GM19043 (cell line): ENCODE measurements at regions not wholly inside any gene's neighbourhood (a gene's known extent, or its start where the extent isn't known, plus 50 kb on each side); places are given as distances from the start of the nearest gene placed in this dataset.
"Not testable (repeated sequence)": the region's sequence is repeated elsewhere in the genome, so short reads cannot be mapped to it uniquely, and the experiment has no call there.

ENCODE experiments used
- ATAC-seq: cut with Tn5 transposase; IDR thresholded peaks from one replicate; pipeline ENCODE4 v1.9.1; 2021; ENCODE audit warnings: low read depth; ENCODE audit not compliant: unreplicated experiment

GRCh38 chr3:67145738-67146137, 147.6 kb downstream of the KBTBD8 start:
- no peak for ATAC-seq

- no peak for ATAC-seq
Observed at GRCh38 chr3:67154429-67154828, 156.3 kb downstream of the KBTBD8 start.

GRCh38 chr3:67167481-67167880, 169.4 kb downstream of the KBTBD8 start:
- ATAC-seq = no peak

- ATAC-seq = no peak
Observed at GRCh38 chr3:67171841-67172240, 173.7 kb downstream of the KBTBD8 start.

GRCh38 chr3:67173130-67173529, 175.0 kb downstream of the KBTBD8 start:
- ATAC-seq = not testable (repeated sequence)

GRCh38 chr3:67176396-67176795, 178.3 kb downstream of the KBTBD8 start:
- no peak for ATAC-seq

GRCh38 chr3:67192466-67192865, 194.4 kb downstream of the KBTBD8 start:
- no peak for ATAC-seq

- ATAC-seq = no peak
Observed at GRCh38 chr3:67196677-67197076, 198.6 kb downstream of the KBTBD8 start.

- no peak for ATAC-seq
Observed at GRCh38 chr3:67198374-67198773, 200.3 kb downstream of the KBTBD8 start.

- no peak for ATAC-seq
Observed at GRCh38 chr3:67200618-67201017, 202.5 kb downstream of the KBTBD8 start.

- no peak for ATAC-seq
Observed at GRCh38 chr3:67201026-67201425, 202.9 kb downstream of the KBTBD8 start.

- no peak for ATAC-seq
Observed at GRCh38 chr3:67202053-67202452, 203.9 kb downstream of the KBTBD8 start.

GRCh38 chr3:67204951-67205350, 206.8 kb downstream of the KBTBD8 start:
- no peak for ATAC-seq

- no peak for ATAC-seq
Observed at GRCh38 chr3:67215690-67216089, 217.6 kb downstream of the KBTBD8 start.

- no peak for ATAC-seq
Observed at GRCh38 chr3:67227030-67227429, 228.9 kb downstream of the KBTBD8 start.

- ATAC-seq = no peak
Observed at GRCh38 chr3:67228136-67228535, 230.0 kb downstream of the KBTBD8 start.

- ATAC-seq = no peak
Observed at GRCh38 chr3:67232642-67233041, 234.5 kb downstream of the KBTBD8 start.

- ATAC-seq = no peak
Observed at GRCh38 chr3:67239353-67239752, 241.2 kb downstream of the KBTBD8 start.

- no peak for ATAC-seq
Observed at GRCh38 chr3:67241084-67241483, 243.0 kb downstream of the KBTBD8 start.

- ATAC-seq = no peak
Observed at GRCh38 chr3:67244130-67244529, 246.0 kb downstream of the KBTBD8 start.

- ATAC-seq = no peak
Observed at GRCh38 chr3:67245545-67245944, 247.4 kb downstream of the KBTBD8 start.

GRCh38 chr3:67248726-67249125, 250.6 kb downstream of the KBTBD8 start:
- ATAC-seq = no peak

- ATAC-seq = not testable (repeated sequence)
Observed at GRCh38 chr3:67252906-67253305, 254.8 kb downstream of the KBTBD8 start.
